MM.1S (cell line): ENCODE measurements at regions not wholly inside any gene's neighbourhood (a gene's known extent, or its start where the extent isn't known, plus 50 kb on each side); places are given as distances from the start of the nearest gene placed in this dataset.
A peak's percentile ranks its signal among the peaks of the same experiment; 100 is the strongest.

Experiments used
- DNase-seq: peaks from one replicate; pipeline ENCODE4 v3.0.0-alpha.2; 2015
- H2AFZ ChIP-seq: fragments of 300-600 bp; sonication (generic); 2 replicates; pipeline ENCODE4 v1.6.0; 2016; ENCODE audit warnings: antibody characterized with exemption, low read length
- H3F3A ChIP-seq: fragments of 300-600 bp; sonication (generic); 2 replicates; pipeline ENCODE4 v1.6.1; 2016; ENCODE audit warnings: mild to moderate bottlenecking, antibody characterized with exemption, low read length, moderate library complexity, mixed read lengths; ENCODE audit not compliant: insufficient read depth
- H3K27ac ChIP-seq: fragments of 300-600 bp; sonication (generic); 2 replicates; pipeline ENCODE4 v1.5.1; 2016; ENCODE audit warnings: mild to moderate bottlenecking, low read length
- H3K27me3 ChIP-seq: fragments of 300-600 bp; sonication (generic); replicated peaks from 2 replicates; pipeline ENCODE4 v1.6.0; 2016; ENCODE audit warnings: low read length; ENCODE audit not compliant: insufficient read depth
- H3K36me3 ChIP-seq: fragments of 300-600 bp; sonication (generic); replicated peaks from 2 replicates; pipeline ENCODE4 v1.6.1; 2016; ENCODE audit warnings: mild to moderate bottlenecking, low read length, mixed read lengths; ENCODE audit not compliant: insufficient read depth
- H3K4me1 ChIP-seq: fragments of 300-600 bp; sonication (generic); 2 replicates; pipeline ENCODE4 v1.6.1; 2016; ENCODE audit warnings: low read length, mixed read lengths
- H3K4me2 ChIP-seq: fragments of 300-600 bp; sonication (generic); 2 replicates; pipeline ENCODE4 v1.6.0; 2016; ENCODE audit warnings: low read depth, low read length
- H3K4me3 ChIP-seq: fragments of 300-600 bp; sonication (generic); 2 replicates; pipeline ENCODE4 v1.5.1; 2016; ENCODE audit warnings: low read length, mixed read lengths
- H3K79me2 ChIP-seq: fragments of 300-600 bp; sonication (generic); 2 replicates; pipeline ENCODE4 v1.6.1; 2016; ENCODE audit warnings: mixed run types, low read length, mixed read lengths
- H3K9ac ChIP-seq: fragments of 300-600 bp; sonication (generic); 2 replicates; pipeline ENCODE4 v1.6.1; 2016; ENCODE audit warnings: low read length, mixed read lengths
- H3K9me2 ChIP-seq: fragments of 300-600 bp; sonication (generic); replicated peaks from 2 replicates; pipeline ENCODE4 v1.6.1; 2016; ENCODE audit warnings: mild to moderate bottlenecking, low read length, mixed read lengths; ENCODE audit not compliant: insufficient read depth
- H3K9me3 ChIP-seq: fragments of 300-600 bp; sonication (generic); replicated peaks from 2 replicates; pipeline ENCODE4 v1.6.1; 2016; ENCODE audit warnings: mild to moderate bottlenecking, low read length, mixed read lengths; ENCODE audit not compliant: insufficient read depth
- H4K20me1 ChIP-seq: fragments of 300-600 bp; sonication (generic); 2 replicates; pipeline ENCODE4 v1.6.1; 2016; ENCODE audit warnings: mild to moderate bottlenecking, low read length, moderate library complexity, mixed read lengths; ENCODE audit not compliant: insufficient read depth
- EZH2 ChIP-seq: fragments of 300-600 bp; sonication (generic); optimal IDR thresholded peaks from 2 replicates; pipeline ENCODE3; 2017; ENCODE audit warnings: low read depth, mild to moderate bottlenecking, antibody characterized with exemption, low read length, mixed read lengths
- EZH2phosphoT487 ChIP-seq: fragments of 300-600 bp; sonication (generic); IDR thresholded peaks from 2 replicates; pipeline ENCODE4 v1.6.1; 2018; ENCODE audit warnings: antibody characterized with exemption, low read length
- TF ChIP-seq, protein P1 (sequence below): fragments of 300-600 bp; sonication (generic); IDR thresholded peaks from 2 replicates; pipeline ENCODE4 v1.5.1; 2016; ENCODE audit warnings: antibody characterized with exemption, low read length, mixed read lengths

DNA sequence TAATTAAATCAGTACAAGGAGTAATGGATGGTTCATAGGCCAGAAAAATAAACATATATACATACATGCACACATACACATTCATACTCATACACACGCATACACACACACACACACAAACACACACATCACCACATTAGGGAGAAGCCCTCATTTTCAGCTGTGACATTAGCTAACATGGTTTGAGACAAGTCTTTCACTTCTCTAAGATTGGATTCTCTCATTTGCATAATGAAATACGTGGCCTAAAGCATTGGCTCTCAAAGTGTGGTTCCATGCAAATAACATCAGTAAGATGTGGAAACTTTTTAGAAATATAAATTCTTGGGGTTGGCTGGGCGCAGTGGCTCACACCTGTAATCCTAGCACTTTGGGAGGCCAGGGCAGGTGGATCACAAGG, 452.6 kb downstream of the TAFA4 start:
- no peaks in the 10 kb centered on the region for H3K4me1 ChIP-seq
- H3K4me3 ChIP-seq = no peak overlapping the region
- no peak overlapping the region for H2AFZ ChIP-seq
- no peaks in the 10 kb centered on the region for H4K20me1 ChIP-seq
- H3K27ac ChIP-seq = no peak overlapping the region
- TF ChIP-seq EZH2phosphoT487 = no peak
- TF ChIP-seq, protein P1, sequence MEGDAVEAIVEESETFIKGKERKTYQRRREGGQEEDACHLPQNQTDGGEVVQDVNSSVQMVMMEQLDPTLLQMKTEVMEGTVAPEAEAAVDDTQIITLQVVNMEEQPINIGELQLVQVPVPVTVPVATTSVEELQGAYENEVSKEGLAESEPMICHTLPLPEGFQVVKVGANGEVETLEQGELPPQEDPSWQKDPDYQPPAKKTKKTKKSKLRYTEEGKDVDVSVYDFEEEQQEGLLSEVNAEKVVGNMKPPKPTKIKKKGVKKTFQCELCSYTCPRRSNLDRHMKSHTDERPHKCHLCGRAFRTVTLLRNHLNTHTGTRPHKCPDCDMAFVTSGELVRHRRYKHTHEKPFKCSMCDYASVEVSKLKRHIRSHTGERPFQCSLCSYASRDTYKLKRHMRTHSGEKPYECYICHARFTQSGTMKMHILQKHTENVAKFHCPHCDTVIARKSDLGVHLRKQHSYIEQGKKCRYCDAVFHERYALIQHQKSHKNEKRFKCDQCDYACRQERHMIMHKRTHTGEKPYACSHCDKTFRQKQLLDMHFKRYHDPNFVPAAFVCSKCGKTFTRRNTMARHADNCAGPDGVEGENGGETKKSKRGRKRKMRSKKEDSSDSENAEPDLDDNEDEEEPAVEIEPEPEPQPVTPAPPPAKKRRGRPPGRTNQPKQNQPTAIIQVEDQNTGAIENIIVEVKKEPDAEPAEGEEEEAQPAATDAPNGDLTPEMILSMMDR = no peak
- no peak for TF ChIP-seq EZH2
- no peaks in the 10 kb centered on the region for H3F3A ChIP-seq
- no peaks in the 10 kb centered on the region for H3K79me2 ChIP-seq
- H3K27me3 ChIP-seq = no peaks in the 10 kb centered on the region
- H3K9me2 ChIP-seq = no peaks in the 10 kb centered on the region
- no peak overlapping the region for H3K4me2 ChIP-seq
- no peaks in the 10 kb centered on the region for H3K9me3 ChIP-seq
- H3K9ac ChIP-seq = no peak overlapping the region
- no peaks in the 10 kb centered on the region for H3K36me3 ChIP-seq
- no peak for DNase-seq

DNA sequence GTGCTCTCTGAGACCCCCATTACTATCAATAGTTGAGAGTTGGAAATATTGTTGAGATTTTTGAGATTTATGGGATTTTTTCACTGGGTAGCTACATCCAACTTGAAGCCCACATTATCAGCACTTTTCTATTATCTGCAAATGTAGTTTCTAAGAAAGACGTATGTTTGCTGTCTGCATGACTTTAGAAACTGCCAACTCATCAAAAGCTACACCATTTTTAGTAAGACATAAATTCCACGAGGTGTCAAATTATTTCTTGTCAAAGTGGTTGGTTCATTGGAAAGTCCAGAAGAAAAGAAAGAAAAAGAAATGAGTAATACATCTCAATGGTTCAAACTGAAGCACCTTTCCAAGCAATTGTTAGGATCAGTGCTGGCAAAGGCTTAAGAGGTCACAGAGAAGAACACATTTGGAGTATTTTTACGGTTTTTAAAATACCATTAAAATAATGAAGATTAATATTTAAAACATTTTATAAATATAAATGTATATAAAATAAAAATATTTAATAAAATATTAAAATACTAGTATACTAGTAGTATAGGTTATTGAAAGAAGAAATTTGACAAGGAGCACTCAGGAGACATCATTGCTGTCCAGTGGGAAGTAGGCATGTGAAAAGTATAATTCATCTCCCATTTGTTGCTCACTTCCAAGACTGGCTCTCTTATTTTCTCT, 463.5 kb downstream of the TAFA4 start:
- no peaks in the 10 kb centered on the region for H3K9me2 ChIP-seq
- TF ChIP-seq, protein P1 = no peak
- TF ChIP-seq EZH2phosphoT487 (no peak), EZH2 (no peak)
- peak; percentile 20 for DNase-seq
- H3K27me3 ChIP-seq = no peaks in the 10 kb centered on the region
- H3K4me2 ChIP-seq = no peak overlapping the region
- no peak overlapping the region for H3K4me3 ChIP-seq
- no peak overlapping the region for H2AFZ ChIP-seq
- no peak overlapping the region for H3K9ac ChIP-seq
- no peaks in the 10 kb centered on the region for H3K4me1 ChIP-seq
- H3K9me3 ChIP-seq = no peaks in the 10 kb centered on the region
- no peak overlapping the region for H3K27ac ChIP-seq
- H3K79me2 ChIP-seq = no peaks in the 10 kb centered on the region
- no peaks in the 10 kb centered on the region for H3K36me3 ChIP-seq
- H3F3A ChIP-seq = no peaks in the 10 kb centered on the region
- no peaks in the 10 kb centered on the region for H4K20me1 ChIP-seq

DNA sequence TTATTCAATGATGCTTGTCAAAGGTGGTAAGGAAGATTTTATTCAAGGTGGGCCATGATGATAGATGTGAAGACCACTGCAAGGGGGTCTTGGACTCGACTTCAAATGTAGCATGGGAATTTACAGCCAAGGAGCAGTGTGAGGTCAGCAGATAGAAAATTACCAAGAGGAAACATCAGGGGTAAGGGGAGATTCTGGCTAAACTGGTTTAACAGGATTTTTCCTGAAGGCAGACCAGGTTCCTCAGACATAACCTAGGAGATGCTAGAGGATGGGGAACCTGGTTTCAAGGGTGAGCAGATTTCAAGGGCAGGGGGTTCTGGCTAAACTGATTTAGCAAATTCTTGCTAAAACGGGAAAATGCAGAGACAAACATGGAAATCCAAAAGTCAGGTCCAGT, 464.9 kb downstream of the TAFA4 start:
- Histone ChIP-seq H4K20me1 (no peaks in the 10 kb centered on the region), H3K27ac (no peak overlapping the region), H3K79me2 (no peaks in the 10 kb centered on the region), H2AFZ (no peak overlapping the region), H3K4me1 (no peaks in the 10 kb centered on the region), H3K9ac (no peak overlapping the region), H3K4me3 (no peak overlapping the region), H3K4me2 (no peak overlapping the region), H3F3A (no peaks in the 10 kb centered on the region), H3K27me3 (no peaks in the 10 kb centered on the region), H3K9me3 (no peaks in the 10 kb centered on the region), H3K36me3 (no peaks in the 10 kb centered on the region), H3K9me2 (no peaks in the 10 kb centered on the region)
- no peak for DNase-seq
- TF ChIP-seq EZH2 (no peak), EZH2phosphoT487 (no peak)
- TF ChIP-seq, protein P1 = no peak
